ENCODE measurements at regions not wholly inside any gene's neighbourhood (a gene's known extent, or its start where the extent isn't known, plus 50 kb on each side); places are given as distances from the start of the nearest gene placed in this dataset.

- TF ChIP-seq, protein P1, sequence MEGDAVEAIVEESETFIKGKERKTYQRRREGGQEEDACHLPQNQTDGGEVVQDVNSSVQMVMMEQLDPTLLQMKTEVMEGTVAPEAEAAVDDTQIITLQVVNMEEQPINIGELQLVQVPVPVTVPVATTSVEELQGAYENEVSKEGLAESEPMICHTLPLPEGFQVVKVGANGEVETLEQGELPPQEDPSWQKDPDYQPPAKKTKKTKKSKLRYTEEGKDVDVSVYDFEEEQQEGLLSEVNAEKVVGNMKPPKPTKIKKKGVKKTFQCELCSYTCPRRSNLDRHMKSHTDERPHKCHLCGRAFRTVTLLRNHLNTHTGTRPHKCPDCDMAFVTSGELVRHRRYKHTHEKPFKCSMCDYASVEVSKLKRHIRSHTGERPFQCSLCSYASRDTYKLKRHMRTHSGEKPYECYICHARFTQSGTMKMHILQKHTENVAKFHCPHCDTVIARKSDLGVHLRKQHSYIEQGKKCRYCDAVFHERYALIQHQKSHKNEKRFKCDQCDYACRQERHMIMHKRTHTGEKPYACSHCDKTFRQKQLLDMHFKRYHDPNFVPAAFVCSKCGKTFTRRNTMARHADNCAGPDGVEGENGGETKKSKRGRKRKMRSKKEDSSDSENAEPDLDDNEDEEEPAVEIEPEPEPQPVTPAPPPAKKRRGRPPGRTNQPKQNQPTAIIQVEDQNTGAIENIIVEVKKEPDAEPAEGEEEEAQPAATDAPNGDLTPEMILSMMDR (IDR thresholded peaks at IDR 0.05), result no peak
- no peak for TF ChIP-seq EZH2 (IDR thresholded peaks at IDR 0.05; ENCODE audit: borderline replicate concordance, insufficient read depth, low read depth, low read length, poor library complexity, severe bottlenecking)
Observed at GRCh38 chr6:21317642-21318041, 275.9 kb upstream of the SOX4 start.

All from B cell (primary cell).